HG03439 (cell line): ENCODE measurements at regions not wholly inside any gene's neighbourhood (a gene's known extent, or its start where the extent isn't known, plus 50 kb on each side); places are given as distances from the start of the nearest gene placed in this dataset.
"Not testable (repeated sequence)": the region's sequence is repeated elsewhere in the genome, so short reads cannot be mapped to it uniquely, and the experiment has no call there.

Experiments used
- ATAC-seq: cut with Tn5 transposase; IDR thresholded peaks from one replicate; pipeline ENCODE4 v1.9.1; 2021; ENCODE audit warnings: mild to moderate bottlenecking, moderate library complexity; ENCODE audit not compliant: unreplicated experiment

- no peak for ATAC-seq
Observed at GRCh38 chr22:49007013-49007653, 820.5 kb downstream of the BRD1 start.

- ATAC-seq, result no peak
Observed at GRCh38 chr22:49006207-49007012, 821.3 kb downstream of the BRD1 start.

- ATAC-seq, result no peak
Observed at GRCh38 chr22:49005557-49005956, 822.1 kb downstream of the BRD1 start.

DNA sequence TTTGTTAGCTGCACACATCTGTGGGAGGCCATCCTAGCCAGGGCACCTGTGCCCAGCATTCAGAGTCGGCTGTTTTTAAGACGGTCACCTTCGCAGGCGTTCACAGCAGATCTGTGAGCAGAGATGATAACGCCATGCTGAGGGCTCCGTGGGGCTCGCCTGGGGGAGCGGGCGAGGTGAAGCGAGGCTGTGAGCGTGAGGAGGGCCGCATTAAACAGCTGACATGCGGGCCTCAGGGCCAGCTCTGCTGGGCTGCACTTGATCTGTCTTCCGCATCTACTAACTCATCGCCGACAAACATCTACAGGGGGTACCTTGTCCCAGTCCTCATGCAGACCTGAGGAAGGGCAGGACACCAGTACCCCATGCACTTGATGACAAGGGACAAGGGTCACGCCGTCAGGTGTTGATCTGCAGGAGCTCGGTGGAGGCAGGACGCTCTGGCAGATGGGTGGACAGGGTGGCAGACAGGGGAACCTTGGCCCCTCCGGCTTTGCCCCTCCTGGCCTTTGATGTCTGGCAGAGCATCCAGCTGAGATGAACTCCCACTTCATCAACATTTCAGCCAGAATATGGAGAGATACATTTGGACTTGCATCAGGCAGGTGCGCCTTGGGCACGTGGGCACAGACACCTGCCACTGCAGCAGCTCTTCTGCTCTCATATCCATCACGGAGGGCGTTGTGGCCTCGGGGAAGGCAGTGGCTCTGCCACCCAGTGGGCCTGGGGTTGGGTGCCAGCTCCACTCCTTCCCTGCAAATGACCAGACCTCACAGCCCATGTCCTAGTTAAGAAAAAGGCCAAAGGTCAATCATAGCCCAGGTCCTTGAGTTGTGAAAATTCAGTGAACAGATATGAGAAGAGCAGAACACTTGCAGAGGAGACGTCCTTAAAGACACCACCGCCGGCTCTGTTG lies 822.9 kb downstream of the BRD1 start:
- ATAC-seq, result no peak

GRCh38 chr22:48997605-48998004 lies 830.1 kb downstream of the BRD1 start:
- ATAC-seq, result not testable (repeated sequence)

- ATAC-seq, result no peak
Observed at GRCh38 chr22:48993655-48994054, 834.0 kb downstream of the BRD1 start.

DNA sequence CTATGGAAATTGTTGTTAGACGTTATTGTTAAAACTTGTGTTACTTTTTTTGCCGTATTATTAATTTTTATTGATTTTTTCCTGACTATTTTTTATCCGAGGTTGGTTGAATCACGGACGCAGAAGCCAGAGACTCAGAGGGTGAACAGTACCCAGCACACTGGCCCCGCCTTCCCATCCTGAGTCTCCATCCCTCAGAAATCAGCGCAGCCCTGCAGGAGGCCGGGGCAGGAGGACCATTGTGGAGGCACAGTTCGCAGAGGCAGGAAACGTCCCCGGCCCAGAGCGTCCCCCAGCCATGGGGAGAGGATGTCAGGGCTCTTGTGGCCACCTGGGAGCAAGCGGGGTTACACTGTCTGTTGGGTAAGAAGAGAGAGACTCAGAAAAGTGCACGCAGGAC lies 843.0 kb downstream of the BRD1 start:
- ATAC-seq, result no peak

- ATAC-seq, result no peak
Observed at GRCh38 chr22:48982321-48982905, 845.3 kb downstream of the BRD1 start.

DNA sequence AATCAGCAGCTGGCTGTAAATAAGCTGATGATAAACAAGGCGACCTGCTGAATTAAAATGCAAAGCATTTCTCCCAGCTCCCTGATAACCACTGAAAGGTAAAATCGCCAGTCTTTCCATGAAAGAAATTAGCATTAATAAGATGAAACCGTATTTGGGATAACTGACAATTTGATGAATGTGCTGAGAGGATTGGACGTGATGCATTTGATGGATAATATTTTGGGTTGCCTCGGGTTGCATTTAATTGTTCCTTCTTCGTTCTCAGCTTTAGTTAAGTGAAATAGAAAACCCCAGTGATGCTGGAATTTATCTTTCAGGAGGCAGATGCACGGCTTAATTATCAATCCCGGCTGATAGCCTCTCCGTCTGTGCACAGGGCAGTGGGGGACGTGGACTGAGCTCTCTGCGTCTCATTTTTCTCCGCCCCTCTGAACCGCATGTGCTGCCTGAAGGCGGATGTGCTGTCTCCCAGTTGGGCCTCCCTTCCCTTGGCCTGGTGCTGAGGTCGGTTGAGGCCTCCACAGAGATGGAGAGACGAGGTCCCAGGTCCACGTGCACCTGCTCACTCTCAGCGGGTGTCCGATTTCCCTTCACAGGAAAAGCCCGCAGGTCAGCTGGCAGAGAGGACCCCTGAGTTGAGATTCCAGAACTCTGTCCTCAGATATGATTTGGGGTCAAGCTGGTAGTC lies 846.2 kb downstream of the BRD1 start:
- ATAC-seq, result no peak

GRCh38 chr22:48980918-48981317 lies 846.8 kb downstream of the BRD1 start:
- no peak for ATAC-seq

DNA sequence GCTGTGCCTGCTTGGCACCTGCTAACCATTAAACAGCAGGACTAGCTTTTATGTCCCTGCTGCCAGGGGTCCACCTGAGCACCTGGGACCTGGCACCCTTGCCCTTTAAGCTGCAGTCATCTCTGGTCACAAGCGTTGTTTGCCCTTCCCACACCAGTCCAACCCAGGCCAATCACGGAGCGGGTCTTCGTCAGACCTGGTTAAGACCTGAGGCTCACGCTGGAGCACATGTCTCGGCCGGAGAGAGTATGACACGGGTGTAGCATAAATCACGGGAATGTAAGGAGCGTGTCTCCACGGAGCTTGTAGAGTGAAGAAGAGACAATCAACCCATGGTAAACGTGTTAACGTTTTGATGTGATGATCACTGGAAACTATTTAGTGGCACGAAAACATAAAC lies 847.3 kb downstream of the BRD1 start:
- ATAC-seq, result no peak

DNA sequence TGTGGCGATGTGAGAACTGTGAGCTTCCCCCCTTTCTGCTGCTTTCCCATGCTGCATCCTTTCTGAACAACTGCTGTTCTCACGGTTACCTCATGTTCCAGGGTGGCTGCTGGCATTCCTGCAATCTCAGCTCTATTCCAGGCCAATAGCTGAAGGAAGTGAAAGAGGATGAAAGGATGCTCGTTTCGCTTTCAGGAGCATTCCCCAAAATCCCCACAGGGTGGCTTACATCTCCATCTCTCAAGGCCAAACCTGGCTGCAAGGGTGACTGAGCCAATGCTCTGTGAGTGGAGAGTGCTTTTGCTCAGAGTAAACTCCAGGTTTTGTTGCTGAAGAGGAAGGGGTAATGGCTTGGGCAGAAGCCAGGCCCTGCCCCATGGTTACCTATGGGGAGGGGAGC lies 848.2 kb downstream of the BRD1 start:
- no peak for ATAC-seq

- ATAC-seq, result no peak
Observed at GRCh38 chr22:48976556-48977535, 850.8 kb downstream of the BRD1 start.

- ATAC-seq, result no peak
Observed at GRCh38 chr22:48975886-48976285, 851.8 kb downstream of the BRD1 start.

DNA sequence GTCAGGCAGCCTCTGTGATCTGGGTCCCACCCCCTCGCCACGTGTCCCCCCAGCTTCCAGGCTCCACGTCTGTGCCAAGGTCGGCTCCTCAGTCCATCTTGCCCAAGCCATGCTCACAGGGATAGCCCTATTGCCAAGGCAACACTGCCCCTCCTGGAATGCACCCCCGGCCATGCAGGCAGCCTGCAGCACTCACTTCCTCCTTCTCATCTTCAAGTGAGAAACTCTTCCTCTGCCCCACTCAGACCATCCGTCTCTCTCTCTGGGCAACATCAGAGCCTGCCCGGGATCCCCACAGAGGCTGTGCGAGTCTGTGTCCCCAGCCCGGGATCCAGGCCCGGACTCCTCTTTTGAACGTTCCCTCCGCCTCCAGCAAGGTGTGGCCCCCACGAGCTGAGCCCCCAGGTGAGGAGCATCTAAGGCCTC lies 852.3 kb downstream of the BRD1 start:
- ATAC-seq, result no peak

- ATAC-seq, result no peak
Observed at GRCh38 chr22:48974443-48975315, 853.0 kb downstream of the BRD1 start.

DNA sequence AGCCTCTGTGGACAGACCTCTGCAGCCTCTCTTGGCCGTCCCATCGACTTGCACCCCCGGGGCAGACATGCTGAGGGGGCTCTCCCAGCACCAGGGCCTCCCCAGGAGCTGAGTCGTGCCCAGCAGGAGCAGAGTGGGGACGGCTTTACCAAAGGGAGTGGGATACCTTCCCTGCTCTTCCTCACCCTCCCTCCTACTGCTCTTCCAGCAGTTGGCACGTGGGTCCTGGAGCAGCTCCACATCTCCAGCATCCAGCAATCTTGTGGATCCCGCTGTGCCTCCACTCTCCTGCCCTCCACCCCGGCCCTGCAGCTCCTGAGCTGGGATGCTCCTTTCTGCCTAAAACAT lies 854.0 kb downstream of the BRD1 start:
- no peak for ATAC-seq

- no peak for ATAC-seq
Observed at GRCh38 chr22:48972979-48973693, 854.5 kb downstream of the BRD1 start.
